Tibial artery (tissue), 4 donors: ENCODE measurements at regions not wholly inside any gene's neighbourhood (a gene's known extent, or its start where the extent isn't known, plus 50 kb on each side); places are given as distances from the start of the nearest gene placed in this dataset.
"Not testable (repeated sequence)": the region's sequence is repeated elsewhere in the genome, so short reads cannot be mapped to it uniquely, and the experiment has no call there.

Experiments
- DNase-seq, 2 donors: peaks; one replicate each; pipeline ENCODE4 v3.0.0-alpha.2; 2019
- H3K27ac ChIP-seq, 2 donors: fragments of 200-600 bp; sonication (generic) in 1 of 2; 1 replicate in 1 of 2; 2 replicates in 1 of 2; pipeline ENCODE4 v1.5.1; 2018 to 2019; ENCODE audit warnings: mild to moderate bottlenecking in 1 of 2
- H3K27me3 ChIP-seq, 2 donors: fragments of 200-600 bp; sonication (generic) in 1 of 2; one replicate each; pipeline versions ENCODE4 v1.5.1 to v1.6.0; 2016 to 2019
- H3K36me3 ChIP-seq, 3 donors: fragments of 200-600 bp; sonication (generic) in 2 of 3; one replicate each; pipeline ENCODE4 v1.5.1; 2016 to 2019; ENCODE audit warnings: mild to moderate bottlenecking in 2 of 3
- H3K4me1 ChIP-seq, 4 donors: fragments of 200-600 bp; sonication (generic) in 2 of 4; 1 replicate in 3 of 4; 2 replicates in 1 of 4; pipeline ENCODE4 v1.5.1; 2016 to 2019
- H3K4me3 ChIP-seq, 2 donors: fragments of 200-600 bp; sonication (generic) in 1 of 2; 1 replicate in 1 of 2; 2 replicates in 1 of 2; pipeline ENCODE4 v1.5.1; 2018 to 2019; ENCODE audit warnings: mild to moderate bottlenecking in 2 of 2
- H3K9me3 ChIP-seq, 3 donors: fragments of 200-600 bp; sonication (generic) in 1 of 3; one replicate each; pipeline ENCODE4 v1.5.1; 2016 to 2019
- CTCF ChIP-seq, 2 experiments: fragments of 200-600 bp in 1 of 2; fragments of 450-650 bp in 1 of 2; IDR thresholded peaks; one replicate each; pipeline ENCODE4 v1.5.1; 2017 to 2019; ENCODE audit warnings: antibody characterized with exemption in 2 of 2, mild to moderate bottlenecking in 1 of 2, moderate library complexity in 1 of 2
- intact Hi-C: fragments of 100-400 bp; cut with DNase I; formaldehyde crosslinking; loops from one replicate; pipeline ENCODE4 v1.15.0; 2023; ENCODE audit warnings: low total_unique reads

GRCh38 chr5:85952680-85953079 lies 665.1 kb upstream of the COX7C start:
- Histone ChIP-seq H3K4me1 (no peaks in the 10 kb centered on the region), H3K4me3 (no peak overlapping the region), H3K9me3 (no peaks in the 10 kb centered on the region), H3K27ac (no peak overlapping the region), H3K36me3 (no peaks in the 10 kb centered on the region), H3K27me3 (no peaks in the 10 kb centered on the region)
- TF ChIP-seq CTCF (IDR thresholded peaks at IDR 0.05): no peak
- DNase-seq: no peak
- intact Hi-C loops: no loop called here

DNA sequence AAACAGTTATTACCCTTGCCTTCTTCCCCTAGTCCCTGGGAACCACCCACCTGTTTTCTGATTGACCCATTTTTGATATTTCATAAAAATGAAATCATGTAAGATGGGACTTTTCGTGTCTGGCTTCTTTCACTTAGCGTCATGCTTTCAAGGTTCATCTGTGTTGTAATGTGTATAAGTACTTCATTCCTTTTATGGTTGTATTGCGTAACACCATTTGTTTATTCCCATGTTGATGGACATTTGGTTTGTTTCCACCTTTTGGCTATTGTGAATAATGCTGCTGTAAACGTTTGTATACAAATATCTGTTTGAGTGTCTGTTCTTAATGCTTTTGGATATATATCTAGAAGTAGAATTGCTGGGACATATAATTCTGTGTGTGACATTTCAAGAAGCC lies 650.1 kb upstream of the COX7C start:
- Histone ChIP-seq H3K4me3 (no peak overlapping the region), H3K9me3 (no peaks in the 10 kb centered on the region), H3K36me3 (no peaks in the 10 kb centered on the region), H3K4me1 (no peaks in the 10 kb centered on the region), H3K27me3 (no peaks in the 10 kb centered on the region), H3K27ac (no peak overlapping the region)
- no peak for TF ChIP-seq CTCF (IDR thresholded peaks at IDR 0.05)
- DNase-seq: no peak
- intact Hi-C loops: no loop called here

GRCh38 chr5:85972539-85972938 lies 645.2 kb upstream of the COX7C start:
- no peak for DNase-seq
- no peaks in the 10 kb centered on the region for H3K36me3 ChIP-seq
- H3K4me3 ChIP-seq: no peak overlapping the region
- H3K27me3 ChIP-seq: no peaks in the 10 kb centered on the region
- TF ChIP-seq CTCF (IDR thresholded peaks at IDR 0.05): no peak
- H3K4me1 ChIP-seq: no peaks in the 10 kb centered on the region
- intact Hi-C loops: no loop called here
- H3K27ac ChIP-seq: no peak overlapping the region
- no peaks in the 10 kb centered on the region for H3K9me3 ChIP-seq

DNA sequence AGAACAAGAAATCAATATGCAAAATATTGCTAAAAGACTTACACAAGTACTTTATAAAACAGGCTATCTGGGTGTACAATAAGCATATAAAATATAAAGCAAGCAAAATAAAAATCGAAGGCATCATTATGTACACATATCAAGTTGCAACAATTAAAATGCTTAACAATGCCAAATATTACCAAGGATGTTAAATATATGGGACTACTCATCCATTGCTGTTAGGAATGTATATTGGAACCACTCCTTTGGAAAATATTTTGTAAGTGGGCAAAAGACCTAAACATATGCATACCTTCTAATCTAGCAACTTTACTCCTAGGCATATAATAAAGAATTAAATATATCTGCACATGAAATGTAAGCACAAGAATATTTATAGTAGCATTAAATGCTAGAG lies 632.6 kb upstream of the COX7C start:
- TF ChIP-seq CTCF (IDR thresholded peaks at IDR 0.05): no peak
- H3K27me3 ChIP-seq: no peaks in the 10 kb centered on the region
- H3K4me1 ChIP-seq: no peaks in the 10 kb centered on the region
- H3K9me3 ChIP-seq: no peaks in the 10 kb centered on the region
- no peak overlapping the region for H3K27ac ChIP-seq
- no peak overlapping the region for H3K4me3 ChIP-seq
- intact Hi-C loops: no loop called here
- DNase-seq: no peak
- no peaks in the 10 kb centered on the region for H3K36me3 ChIP-seq

GRCh38 chr5:85990998-85991397 lies 626.7 kb upstream of the COX7C start:
- no peak overlapping the region for H3K4me3 ChIP-seq
- no peak overlapping the region for H3K27ac ChIP-seq
- no peaks in the 10 kb centered on the region for H3K27me3 ChIP-seq
- no peak for TF ChIP-seq CTCF (IDR thresholded peaks at IDR 0.05)
- no peaks in the 10 kb centered on the region for H3K4me1 ChIP-seq
- DNase-seq: no peak
- H3K9me3 ChIP-seq: peaks cover 0 to 10% (median 0%) of the 10 kb centered on the region in 3 donors
- no peaks in the 10 kb centered on the region for H3K36me3 ChIP-seq
- intact Hi-C loops: no loop called here

DNA sequence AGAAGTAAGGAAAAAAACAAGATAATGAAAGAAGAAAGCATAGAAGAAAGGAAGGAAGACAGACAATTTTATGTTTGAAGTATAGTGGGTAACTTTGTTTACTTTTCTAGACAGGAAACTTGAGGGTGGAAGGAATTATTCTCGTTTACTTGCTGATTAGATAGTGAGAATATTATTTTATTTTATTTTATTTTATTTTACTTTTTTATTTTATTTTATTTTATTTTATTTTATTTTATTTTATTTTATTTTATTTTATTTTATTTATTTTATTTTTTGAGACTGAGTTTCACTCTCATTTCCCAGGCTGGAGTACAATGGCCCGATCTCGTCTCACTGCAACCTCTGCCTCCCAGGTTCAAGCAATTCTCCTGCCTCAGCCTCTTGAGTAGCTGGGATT lies 623.1 kb upstream of the COX7C start:
- intact Hi-C loops: not testable (repeated sequence)

More for the DNA sequence above, 623.1 kb upstream of the COX7C start:
- not testable (repeated sequence) for H3K4me1 ChIP-seq, H3K9me3 ChIP-seq, H3K27me3 ChIP-seq, H3K36me3 ChIP-seq, H3K4me3 ChIP-seq, H3K27ac ChIP-seq, DNase-seq
